Glutamatergic neuron (in vitro differentiated cells): ENCODE measurements at regions not wholly inside any gene's neighbourhood (a gene's known extent, or its start where the extent isn't known, plus 50 kb on each side); places are given as distances from the start of the nearest gene placed in this dataset.

ENCODE experiments used
- DNase-seq: peaks from one replicate; pipeline ENCODE4 v3.0.0; 2022
- H3K27ac Mint-ChIP-seq: one replicate; pipeline ENCODE4 v1.8.0; 2020; ENCODE audit warnings: mild to moderate bottlenecking, mixed read lengths, inconsistent platforms; ENCODE audit not compliant: unreplicated experiment
- H3K27me3 Mint-ChIP-seq: one replicate; pipeline ENCODE4 v1.8.0; 2020; ENCODE audit warnings: mild to moderate bottlenecking, moderate library complexity, mixed read lengths, inconsistent platforms; ENCODE audit not compliant: unreplicated experiment
- H3K36me3 Mint-ChIP-seq: one replicate; pipeline ENCODE4 v1.8.0; 2020; ENCODE audit warnings: mild to moderate bottlenecking, mixed read lengths, inconsistent platforms; ENCODE audit not compliant: unreplicated experiment
- H3K4me1 Mint-ChIP-seq: one replicate; pipeline ENCODE4 v1.8.0; 2020; ENCODE audit warnings: mild to moderate bottlenecking, low read depth, mixed read lengths, inconsistent platforms; ENCODE audit not compliant: unreplicated experiment
- H3K4me3 Mint-ChIP-seq: one replicate; pipeline ENCODE4 v1.8.0; 2020; ENCODE audit warnings: mild to moderate bottlenecking, mixed read lengths, inconsistent platforms; ENCODE audit not compliant: unreplicated experiment
- H3K9me3 Mint-ChIP-seq: one replicate; pipeline ENCODE4 v1.8.0; 2020; ENCODE audit warnings: mild to moderate bottlenecking, moderate library complexity, mixed read lengths, inconsistent platforms; ENCODE audit not compliant: unreplicated experiment
- TF ChIP-seq, protein P1 (sequence below): fragments of 200-600 bp; sonication (generic); IDR thresholded peaks from one replicate; pipeline ENCODE4 v1.5.0; 2021; ENCODE audit not compliant: partially characterized antibody, unreplicated experiment

DNA sequence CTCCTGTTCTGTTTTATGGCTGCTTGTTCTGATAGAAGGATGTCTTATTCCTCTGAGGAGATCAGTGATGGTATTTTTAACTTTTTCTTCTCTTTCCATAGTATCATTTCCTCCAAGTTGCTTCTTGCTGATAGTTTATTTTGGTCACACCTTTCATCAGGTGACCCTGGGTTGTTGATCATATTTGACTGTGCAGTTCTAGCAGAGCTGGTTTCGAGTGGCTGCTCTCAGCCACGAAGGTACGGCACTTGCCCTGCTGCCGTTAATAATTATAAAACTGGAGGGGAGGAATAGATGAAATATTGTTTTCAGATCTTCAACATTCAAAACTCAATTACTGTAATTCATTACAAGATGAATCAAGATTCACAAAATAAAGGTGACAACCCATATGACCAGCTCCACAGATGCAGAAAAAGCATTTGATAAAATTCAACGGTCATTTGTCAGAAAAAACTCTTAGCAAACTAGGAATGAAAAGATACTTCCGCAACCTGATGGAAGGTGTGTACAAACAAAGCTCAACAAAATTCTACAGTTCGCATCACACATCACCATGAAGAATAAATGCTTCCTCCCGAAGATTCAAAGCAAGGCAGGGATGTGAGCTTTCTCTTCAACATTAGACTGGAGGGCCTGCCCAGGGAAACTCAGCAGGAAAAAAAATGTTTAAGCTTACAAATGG, 59.2 kb upstream of the RTL6 start:
- H3K27ac Mint-ChIP-seq = no peak overlapping the region
- no peaks in the 10 kb centered on the region for H3K36me3 Mint-ChIP-seq
- peaks cover 1% of the 10 kb centered on the region for H3K27me3 Mint-ChIP-seq
- no peak for DNase-seq
- no peaks in the 10 kb centered on the region for H3K4me1 Mint-ChIP-seq
- no peak overlapping the region for H3K4me3 Mint-ChIP-seq
- peaks cover 6% of the 10 kb centered on the region for H3K9me3 Mint-ChIP-seq
- TF ChIP-seq, protein P1, sequence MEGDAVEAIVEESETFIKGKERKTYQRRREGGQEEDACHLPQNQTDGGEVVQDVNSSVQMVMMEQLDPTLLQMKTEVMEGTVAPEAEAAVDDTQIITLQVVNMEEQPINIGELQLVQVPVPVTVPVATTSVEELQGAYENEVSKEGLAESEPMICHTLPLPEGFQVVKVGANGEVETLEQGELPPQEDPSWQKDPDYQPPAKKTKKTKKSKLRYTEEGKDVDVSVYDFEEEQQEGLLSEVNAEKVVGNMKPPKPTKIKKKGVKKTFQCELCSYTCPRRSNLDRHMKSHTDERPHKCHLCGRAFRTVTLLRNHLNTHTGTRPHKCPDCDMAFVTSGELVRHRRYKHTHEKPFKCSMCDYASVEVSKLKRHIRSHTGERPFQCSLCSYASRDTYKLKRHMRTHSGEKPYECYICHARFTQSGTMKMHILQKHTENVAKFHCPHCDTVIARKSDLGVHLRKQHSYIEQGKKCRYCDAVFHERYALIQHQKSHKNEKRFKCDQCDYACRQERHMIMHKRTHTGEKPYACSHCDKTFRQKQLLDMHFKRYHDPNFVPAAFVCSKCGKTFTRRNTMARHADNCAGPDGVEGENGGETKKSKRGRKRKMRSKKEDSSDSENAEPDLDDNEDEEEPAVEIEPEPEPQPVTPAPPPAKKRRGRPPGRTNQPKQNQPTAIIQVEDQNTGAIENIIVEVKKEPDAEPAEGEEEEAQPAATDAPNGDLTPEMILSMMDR = no peak

GRCh38 chr22:44555597-44555996, 57.6 kb upstream of the RTL6 start:
- Mint-ChIP-seq H3K27me3 (peaks cover 5% of the 10 kb centered on the region), H3K9me3 (peaks cover 6% of the 10 kb centered on the region), H3K27ac (no peak overlapping the region), H3K36me3 (no peaks in the 10 kb centered on the region), H3K4me1 (no peaks in the 10 kb centered on the region), H3K4me3 (no peak overlapping the region)
- TF ChIP-seq, protein P1 = no peak
- DNase-seq = no peak

GRCh38 chr22:44555046-44555445, 57.0 kb upstream of the RTL6 start:
- Mint-ChIP-seq H3K4me1 (peaks cover 2% of the 10 kb centered on the region), H3K27me3 (peaks cover 5% of the 10 kb centered on the region), H3K27ac (no peak overlapping the region), H3K4me3 (no peak overlapping the region), H3K9me3 (peaks cover 6% of the 10 kb centered on the region), H3K36me3 (no peaks in the 10 kb centered on the region)
- TF ChIP-seq, protein P1 = no peak
- no peak for DNase-seq

DNA sequence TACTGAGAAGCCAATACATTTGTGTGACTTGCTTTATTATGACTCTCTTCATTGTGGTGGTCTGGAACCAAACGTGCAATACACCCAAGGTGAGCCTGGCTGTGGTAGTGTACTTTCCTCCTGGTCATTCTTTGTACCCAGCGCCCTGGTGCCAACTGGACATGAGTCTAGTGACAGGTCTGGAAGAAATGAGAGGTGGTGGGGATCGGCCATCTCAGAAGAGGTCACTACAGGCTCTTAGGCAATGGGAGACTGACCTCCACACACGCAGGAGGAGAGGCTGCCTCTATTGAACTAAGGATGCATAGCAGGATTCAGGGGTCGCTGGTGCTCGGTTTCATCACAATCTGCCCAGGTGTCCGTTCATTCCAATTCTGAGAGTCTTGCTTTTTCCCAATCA, 56.4 kb upstream of the RTL6 start:
- Mint-ChIP-seq H3K27ac (no peak overlapping the region), H3K36me3 (no peaks in the 10 kb centered on the region), H3K4me3 (no peak overlapping the region), H3K4me1 (peaks cover 5% of the 10 kb centered on the region), H3K9me3 (peaks cover 6% of the 10 kb centered on the region), H3K27me3 (peaks cover 5% of the 10 kb centered on the region)
- DNase-seq = no peak
- TF ChIP-seq, protein P1 = no peak

DNA sequence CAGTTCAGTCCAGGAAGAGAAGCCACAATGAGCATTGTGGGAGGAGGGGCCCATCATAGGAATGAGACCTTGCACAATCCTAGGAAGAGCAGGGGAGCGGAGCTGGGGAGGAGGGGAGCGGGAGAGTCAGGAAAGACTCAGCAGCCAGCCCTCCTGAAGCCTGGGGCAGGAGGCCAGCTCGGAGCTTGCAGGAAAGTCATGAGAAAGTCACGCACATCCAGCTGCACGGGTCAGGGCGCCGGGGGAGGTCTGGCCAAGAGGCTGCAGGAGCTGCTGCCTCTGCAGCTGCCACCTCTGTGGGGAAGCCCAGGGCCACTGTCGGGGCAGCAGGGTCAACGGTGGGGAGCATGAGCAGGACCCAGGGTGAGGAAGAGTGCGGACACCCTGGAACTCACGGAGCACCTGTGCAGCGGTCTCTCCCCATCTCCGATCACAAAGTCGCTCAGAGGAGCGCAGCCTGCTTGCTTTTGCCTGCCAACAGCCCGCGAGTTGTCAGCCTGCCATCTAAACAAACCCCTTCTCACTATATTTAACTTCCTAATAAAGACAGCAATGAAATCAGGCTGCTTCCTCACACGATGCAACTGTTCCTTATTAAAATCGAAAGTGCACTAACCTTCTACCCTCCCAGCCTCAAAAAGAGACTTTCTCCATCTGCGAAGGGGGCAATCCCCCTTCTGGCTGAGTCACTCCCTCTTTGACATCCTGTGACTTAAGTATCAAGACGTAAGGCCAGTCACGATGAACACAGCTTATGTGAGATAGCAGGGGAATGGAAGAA, 52.9 kb upstream of the RTL6 start:
- Mint-ChIP-seq H3K9me3 (peaks cover 7% of the 10 kb centered on the region), H3K27me3 (peaks cover 5% of the 10 kb centered on the region), H3K4me3 (no peak overlapping the region), H3K36me3 (no peaks in the 10 kb centered on the region), H3K27ac (no peak overlapping the region), H3K4me1 (peaks cover 5% of the 10 kb centered on the region)
- TF ChIP-seq, protein P1 = no peak
- no peak for DNase-seq
